ENCODE measurements at regions not wholly inside any gene's neighbourhood (a gene's known extent, or its start where the extent isn't known, plus 50 kb on each side); places are given as distances from the start of the nearest gene placed in this dataset.

DNA sequence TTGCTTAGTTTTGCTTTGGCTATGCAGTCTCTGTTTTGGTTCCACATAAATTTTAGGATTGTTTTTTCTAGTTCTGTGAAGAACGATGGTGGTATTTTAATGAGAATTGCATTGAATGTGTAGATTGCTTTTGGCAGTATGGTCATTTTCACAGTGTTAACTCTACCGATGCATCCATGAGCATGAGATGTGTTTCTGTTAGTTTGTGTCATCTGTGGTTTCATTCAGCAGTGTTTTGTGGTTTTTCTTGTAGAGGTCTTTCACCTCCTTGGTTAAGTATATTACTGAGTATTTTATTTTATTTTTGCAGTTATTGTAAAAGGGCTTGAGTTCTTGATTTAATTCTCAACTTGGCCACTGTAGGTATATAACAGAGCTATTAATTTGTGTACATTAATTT, 78.2 kb upstream of the ZNF92 start:
- TF ChIP-seq, protein P1, sequence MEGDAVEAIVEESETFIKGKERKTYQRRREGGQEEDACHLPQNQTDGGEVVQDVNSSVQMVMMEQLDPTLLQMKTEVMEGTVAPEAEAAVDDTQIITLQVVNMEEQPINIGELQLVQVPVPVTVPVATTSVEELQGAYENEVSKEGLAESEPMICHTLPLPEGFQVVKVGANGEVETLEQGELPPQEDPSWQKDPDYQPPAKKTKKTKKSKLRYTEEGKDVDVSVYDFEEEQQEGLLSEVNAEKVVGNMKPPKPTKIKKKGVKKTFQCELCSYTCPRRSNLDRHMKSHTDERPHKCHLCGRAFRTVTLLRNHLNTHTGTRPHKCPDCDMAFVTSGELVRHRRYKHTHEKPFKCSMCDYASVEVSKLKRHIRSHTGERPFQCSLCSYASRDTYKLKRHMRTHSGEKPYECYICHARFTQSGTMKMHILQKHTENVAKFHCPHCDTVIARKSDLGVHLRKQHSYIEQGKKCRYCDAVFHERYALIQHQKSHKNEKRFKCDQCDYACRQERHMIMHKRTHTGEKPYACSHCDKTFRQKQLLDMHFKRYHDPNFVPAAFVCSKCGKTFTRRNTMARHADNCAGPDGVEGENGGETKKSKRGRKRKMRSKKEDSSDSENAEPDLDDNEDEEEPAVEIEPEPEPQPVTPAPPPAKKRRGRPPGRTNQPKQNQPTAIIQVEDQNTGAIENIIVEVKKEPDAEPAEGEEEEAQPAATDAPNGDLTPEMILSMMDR (conservative IDR thresholded peaks at IDR 0.05; ENCODE audit: low read length), result no peak
- TF ChIP-seq EZH2phosphoT487 (IDR thresholded peaks at IDR 0.05; ENCODE audit: borderline replicate concordance, low read depth, low read length), result no peak
